ENCODE measurements at regions not wholly inside any gene's neighbourhood (a gene's known extent, or its start where the extent isn't known, plus 50 kb on each side); places are given as distances from the start of the nearest gene placed in this dataset.

DNA sequence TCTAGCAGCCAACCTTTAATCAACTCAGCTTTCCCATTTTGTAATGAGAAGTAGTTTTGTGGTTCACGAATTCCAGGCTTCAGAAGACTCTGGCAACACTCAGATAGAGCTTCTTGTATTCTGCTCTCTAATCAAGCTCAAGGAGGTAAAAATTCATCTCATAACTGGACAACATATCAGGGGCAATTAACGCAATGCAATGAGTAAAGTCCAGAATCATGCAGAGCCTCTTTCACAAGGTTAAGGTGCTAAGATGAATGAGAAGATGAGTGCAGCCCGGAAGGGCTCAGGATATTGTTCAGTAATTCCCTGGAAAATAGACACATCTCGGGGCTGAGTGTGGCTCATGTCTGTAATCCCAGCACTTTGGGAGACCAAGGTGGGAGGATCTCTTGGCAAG, 527.7 kb downstream of the SOX11 start:
- TF ChIP-seq, protein P1, sequence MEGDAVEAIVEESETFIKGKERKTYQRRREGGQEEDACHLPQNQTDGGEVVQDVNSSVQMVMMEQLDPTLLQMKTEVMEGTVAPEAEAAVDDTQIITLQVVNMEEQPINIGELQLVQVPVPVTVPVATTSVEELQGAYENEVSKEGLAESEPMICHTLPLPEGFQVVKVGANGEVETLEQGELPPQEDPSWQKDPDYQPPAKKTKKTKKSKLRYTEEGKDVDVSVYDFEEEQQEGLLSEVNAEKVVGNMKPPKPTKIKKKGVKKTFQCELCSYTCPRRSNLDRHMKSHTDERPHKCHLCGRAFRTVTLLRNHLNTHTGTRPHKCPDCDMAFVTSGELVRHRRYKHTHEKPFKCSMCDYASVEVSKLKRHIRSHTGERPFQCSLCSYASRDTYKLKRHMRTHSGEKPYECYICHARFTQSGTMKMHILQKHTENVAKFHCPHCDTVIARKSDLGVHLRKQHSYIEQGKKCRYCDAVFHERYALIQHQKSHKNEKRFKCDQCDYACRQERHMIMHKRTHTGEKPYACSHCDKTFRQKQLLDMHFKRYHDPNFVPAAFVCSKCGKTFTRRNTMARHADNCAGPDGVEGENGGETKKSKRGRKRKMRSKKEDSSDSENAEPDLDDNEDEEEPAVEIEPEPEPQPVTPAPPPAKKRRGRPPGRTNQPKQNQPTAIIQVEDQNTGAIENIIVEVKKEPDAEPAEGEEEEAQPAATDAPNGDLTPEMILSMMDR (IDR thresholded peaks at IDR 0.05) = no peak
- TF ChIP-seq POLR2A (IDR thresholded peaks at IDR 0.05) = no peak

All from Peyer's patch (tissue), 4 donors.